ENCODE measurements at regions not wholly inside any gene's neighbourhood (a gene's known extent, or its start where the extent isn't known, plus 50 kb on each side); places are given as distances from the start of the nearest gene placed in this dataset.

- no peak for DNase-seq (ENCODE audit: low read depth)
These were observed 220.7 kb upstream of the ZBED5 start for GRCh38 chr11:11078344-11079086.

DNA sequence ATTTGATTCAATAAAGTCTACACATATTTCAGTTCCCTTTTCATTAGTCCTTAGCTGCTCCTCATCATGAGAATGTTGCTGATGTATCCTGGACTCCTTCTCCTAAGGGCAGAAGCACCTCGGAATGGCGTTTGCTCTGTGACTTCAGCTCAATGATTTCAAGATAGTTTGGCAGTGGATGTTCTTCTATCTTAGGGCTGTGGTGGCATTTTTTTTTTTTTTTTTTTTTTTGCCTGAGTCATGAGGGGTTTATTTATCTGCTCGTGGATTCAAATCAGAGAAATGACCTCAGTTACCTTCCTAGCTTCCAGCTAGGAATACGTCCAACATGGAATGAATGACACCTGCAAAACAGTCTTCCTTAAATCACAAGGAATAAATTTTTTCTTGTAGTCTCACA, 220.0 kb upstream of the ZBED5 start:
- no peak for DNase-seq (ENCODE audit: low read depth)

DNA sequence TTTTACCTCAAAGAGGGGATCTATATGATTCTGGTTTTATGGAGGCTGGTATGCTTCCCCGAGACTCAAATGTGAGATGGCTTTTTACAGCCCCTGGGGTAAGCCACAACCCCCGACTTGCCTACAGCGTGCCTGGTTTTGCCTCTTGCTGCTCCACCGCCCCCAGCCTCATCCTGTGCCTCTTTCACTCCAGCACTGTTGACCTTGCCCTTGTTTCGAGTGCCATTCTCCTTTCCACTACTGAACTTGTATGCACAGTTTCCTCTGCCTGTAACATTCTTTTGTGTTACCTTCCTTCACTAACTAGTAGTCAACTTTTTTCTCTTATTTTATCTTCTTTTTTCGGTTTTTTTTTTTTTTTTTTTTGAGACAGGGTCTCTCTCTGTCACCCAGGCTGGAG, 219.0 kb upstream of the ZBED5 start:
- no peak for DNase-seq (ENCODE audit: low read depth)

- no peak for DNase-seq (ENCODE audit: low read depth)
These were observed 218.4 kb upstream of the ZBED5 start for GRCh38 chr11:11076276-11076675.

DNA sequence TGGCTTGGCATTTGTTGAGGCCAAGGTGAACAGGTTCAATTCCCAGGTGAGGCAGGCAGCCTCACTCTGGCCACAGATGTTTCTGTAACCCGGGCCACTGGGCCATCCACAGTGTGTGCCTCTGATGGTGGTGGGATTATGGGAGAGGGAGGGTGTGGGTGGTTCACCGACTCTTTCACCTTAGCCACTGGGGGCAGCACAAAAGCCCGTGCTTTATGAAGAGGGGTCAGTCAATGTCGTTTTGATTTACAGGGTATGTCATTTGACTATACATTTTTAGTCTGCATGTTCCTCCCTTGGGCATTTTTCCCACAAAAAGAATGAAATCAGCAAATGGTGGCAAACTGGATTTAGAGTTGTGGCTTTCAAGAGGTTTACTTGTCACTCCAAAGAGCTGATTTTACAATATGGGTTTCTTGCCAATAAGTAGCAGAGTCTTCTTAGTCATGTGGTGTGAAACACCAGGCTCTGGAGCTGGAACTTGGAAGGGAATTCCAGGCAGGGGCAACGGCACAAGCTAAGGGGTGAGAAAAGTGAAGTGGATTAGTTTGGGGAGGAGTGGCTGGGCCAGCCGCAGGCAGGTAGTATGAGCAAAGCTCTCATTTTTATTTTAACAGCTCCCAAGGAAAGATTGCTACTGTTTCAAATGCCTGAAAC, 217.8 kb upstream of the ZBED5 start:
- DNase-seq (ENCODE audit: low read depth): no peak

DNA sequence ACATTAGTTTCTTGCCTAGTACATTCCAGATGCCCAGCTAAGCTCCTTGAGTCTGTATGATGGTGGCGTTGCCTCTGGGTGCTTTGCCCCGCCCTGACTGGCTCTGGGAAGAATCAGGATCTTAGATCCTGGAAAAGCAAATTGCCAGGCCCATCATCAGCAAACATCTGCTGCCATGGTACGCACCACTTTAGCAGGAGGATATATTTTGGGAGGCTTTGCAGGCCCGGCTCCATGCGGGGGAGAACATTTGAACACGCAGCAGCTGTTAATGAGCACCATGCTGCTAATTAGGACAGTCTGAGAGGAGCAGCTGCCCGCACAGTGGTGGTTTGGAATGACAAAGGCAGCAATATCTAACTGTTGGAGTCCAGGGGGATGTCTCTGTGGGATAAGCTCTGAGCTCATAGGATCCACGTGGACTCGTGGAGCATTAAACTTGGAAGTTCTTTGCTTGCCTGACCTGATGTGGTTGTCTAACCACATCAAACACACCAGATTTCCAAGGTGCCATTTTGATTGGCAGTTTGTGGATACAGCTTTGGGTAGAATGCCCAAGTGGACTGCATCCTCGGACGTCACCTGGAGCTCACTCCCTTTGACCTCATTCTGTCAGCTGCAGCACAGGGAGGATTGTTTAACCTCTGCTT, 217.0 kb upstream of the ZBED5 start:
- DNase-seq (ENCODE audit: low read depth): no peak

GRCh38 chr11:11073996-11074395, 216.1 kb upstream of the ZBED5 start:
- DNase-seq (ENCODE audit: low read depth): no peak

DNA sequence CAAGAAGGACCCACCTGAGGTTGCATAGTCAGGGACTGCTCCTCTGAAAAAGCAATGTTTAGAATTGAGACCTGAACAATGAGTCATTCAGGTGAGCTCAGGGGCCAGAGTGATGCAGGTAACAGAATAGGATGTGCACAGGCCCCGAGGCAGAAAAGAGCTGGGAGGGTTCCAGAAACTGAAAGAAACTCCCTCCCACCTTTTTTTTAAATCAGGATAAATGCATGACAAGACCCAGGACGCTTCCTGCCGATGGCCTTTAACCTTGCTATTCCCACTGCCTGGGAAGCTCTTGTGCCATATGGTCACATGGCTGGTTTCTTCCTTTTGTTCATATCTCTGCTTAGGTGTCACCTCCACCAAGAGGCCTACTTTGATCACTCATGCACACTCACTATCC, 214.2 kb upstream of the ZBED5 start:
- DNase-seq (ENCODE audit: low read depth): no peak

DNA sequence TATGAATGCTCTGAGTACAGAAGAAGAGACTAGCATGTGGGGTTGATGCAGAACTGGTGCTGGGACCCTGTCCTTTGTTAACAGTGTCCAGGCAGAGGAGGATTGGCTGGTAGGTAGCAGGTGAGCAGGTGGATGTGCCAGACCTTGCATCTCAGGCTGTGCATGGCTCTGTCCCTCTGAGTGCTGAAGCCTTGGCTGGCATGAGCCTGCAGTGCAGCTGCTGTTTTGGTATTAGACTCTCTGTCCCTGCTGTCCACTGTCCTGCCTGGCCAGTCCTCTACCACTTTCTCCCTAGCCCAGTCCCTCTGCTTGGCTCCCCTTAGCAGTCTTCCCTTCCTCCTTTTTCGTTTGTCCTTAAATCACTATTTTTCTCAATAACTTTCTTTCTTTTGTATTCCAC, 213.6 kb upstream of the ZBED5 start:
- no peak for DNase-seq (ENCODE audit: low read depth)

DNA sequence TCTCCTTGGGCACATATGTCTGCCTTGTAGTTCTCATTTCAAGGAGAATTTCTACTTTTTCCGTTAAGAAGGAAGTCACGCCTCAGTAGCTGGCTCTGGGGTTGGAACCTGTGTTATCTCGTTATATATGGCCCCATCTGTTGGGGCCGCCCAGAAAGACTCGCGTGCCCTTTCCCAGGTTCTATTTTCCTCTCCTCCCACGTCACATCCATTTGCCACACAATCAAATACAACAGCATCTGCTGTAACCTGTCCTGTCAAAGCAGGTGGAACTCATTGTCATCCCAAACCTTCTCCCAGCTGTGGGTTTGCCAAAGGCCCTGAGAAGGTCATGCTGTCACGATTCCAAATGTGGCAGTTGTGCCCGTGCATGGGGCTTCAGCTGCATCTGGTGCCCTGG, 213.1 kb upstream of the ZBED5 start:
- DNase-seq (ENCODE audit: low read depth): no peak

- no peak for DNase-seq (ENCODE audit: low read depth)
These were observed 212.3 kb upstream of the ZBED5 start for GRCh38 chr11:11069841-11070835.

DNA sequence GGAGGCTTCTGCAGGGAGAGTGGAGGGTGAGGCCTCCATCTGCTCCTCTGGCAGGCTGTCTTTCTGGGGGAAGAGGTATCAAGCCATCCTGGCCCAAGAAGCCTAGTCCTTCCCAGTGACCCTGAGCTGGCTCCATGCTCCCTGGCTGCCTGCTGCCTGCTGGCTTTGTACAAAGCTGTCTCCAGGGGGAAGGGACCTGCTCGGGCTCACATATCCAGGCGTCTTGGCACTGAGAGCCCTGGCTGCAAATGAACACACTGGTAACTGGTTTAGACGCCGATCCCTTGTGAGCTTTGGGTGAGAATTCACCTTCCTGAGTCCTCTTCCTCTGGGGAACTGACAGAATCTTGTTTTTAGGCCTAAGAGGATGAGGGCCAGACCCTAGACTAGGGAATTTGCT, 210.3 kb upstream of the ZBED5 start:
- DNase-seq (ENCODE audit: low read depth): no peak

DNA sequence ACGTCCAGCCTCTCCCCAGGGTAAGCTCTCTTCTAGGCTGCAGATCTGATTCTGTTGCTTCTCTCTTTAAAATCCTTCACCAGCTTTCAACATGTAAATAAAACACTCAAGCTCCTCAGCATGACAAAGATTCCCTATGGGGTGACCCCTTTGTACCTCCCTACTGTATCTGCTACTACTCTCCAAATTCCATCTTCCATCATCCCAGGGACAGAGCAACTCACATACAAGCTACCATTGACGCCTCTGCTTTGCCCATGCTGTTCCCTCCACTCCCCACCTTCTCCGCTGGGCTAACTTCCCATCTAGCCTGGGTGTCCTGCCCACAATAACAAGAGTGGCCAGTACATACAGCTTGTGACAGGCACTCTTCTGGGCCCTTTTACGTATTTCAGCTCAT, 207.5 kb upstream of the ZBED5 start:
- no peak for DNase-seq (ENCODE audit: low read depth)

DNA sequence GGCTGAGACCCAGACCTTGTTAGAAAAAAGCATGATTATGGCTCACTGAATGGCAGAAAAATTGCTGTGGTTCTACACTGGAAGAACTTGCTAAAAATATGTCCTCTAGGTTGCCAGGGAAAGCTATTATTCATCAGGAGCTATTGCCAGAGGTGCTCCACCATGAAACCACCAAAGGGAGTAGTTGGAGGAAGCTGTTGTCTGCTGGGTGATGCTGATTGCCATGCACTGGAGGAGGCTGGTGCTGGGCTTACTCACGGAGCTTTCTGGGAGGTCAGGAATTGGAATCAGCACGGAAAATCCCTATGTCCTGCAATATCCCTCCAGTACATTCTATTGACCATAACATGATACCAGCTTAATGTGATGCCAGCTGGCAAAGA, 199.6 kb upstream of the ZBED5 start:
- DNase-seq (ENCODE audit: low read depth): no peak

- no peak for DNase-seq (ENCODE audit: low read depth)
These were observed 199.1 kb upstream of the ZBED5 start for GRCh38 chr11:11056749-11057471.

- DNase-seq (ENCODE audit: low read depth): no peak
These were observed 198.5 kb upstream of the ZBED5 start for GRCh38 chr11:11056316-11056715.

DNA sequence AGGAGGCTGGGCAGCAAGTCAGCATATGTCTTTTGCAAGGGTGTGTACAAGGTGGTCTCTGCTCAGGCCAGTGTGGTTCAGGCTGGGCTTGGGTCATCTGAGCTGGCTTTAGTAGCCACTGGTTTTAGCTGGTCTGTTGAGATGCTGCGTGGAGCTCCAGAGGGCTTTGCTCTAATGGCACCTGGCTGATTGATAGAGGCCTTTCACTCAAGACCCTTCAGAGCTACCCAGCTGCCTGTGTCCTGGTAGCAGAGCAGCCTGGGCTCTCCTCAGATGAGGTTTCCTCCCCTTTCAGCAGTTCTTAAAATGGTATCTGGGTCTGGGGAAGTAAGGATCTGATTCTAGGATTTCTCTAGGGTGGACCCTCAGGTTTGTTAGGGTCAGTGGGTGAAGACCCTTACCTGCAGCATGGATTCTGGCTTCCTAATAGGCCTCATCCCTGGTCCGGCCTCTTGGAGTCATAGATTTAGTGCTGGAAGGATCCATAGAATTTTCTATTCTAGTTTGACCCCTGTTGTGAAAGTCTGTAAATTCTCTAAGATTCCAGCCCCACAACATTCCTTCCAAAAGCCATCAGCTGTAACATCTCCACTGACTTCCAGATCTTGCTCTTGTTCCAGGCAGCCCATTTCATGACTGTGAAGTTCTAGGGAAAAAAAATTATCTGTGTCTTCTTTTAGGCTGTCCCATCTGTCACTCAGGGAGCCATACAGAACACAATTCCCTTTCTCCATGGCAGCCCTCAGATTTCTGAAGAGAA, 190.2 kb upstream of the ZBED5 start:
- no peak for DNase-seq (ENCODE audit: low read depth)

GRCh38 chr11:11046781-11047180, 188.9 kb upstream of the ZBED5 start:
- no peak for DNase-seq (ENCODE audit: low read depth)

- DNase-seq (ENCODE audit: low read depth): no peak
These were observed 187.5 kb upstream of the ZBED5 start for GRCh38 chr11:11045156-11045930.
